ENCODE measurements at regions not wholly inside any gene's neighbourhood (a gene's known extent, or its start where the extent isn't known, plus 50 kb on each side); places are given as distances from the start of the nearest gene placed in this dataset.

DNA sequence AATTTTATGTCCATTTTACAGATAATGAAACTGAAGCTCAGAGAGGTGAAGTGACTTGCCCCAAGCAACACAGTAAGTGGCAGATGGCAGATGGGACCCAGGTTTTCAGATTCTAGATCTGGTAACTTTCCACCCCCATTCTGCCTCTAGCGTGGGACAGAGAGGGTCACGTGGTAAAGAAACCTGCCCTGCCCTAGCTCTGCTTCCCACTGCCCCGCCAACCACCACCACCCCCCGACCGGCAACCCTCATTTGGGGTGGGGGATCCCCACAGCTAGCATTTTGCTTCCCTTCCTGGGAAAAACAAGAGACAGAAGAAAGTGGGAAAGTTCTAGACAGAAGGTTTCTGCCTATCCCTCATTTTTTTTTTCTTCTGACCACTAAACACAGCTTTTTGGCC lies 172.5 kb downstream of the ACTL7B start:
- DNase-seq (ENCODE audit: extremely low spot score, unreplicated experiment): peak; percentile 42
- no peaks in the 10 kb centered on the region for H3K4me1 Mint-ChIP-seq (ENCODE audit: unreplicated experiment)
- no peaks in the 10 kb centered on the region for H3K9me3 Mint-ChIP-seq (ENCODE audit: unreplicated experiment)
- H3K36me3 Mint-ChIP-seq (ENCODE audit: unreplicated experiment): peaks cover 1% of the 10 kb centered on the region
- no peak overlapping the region for H3K4me3 Mint-ChIP-seq (ENCODE audit: unreplicated experiment)
- H3K27ac Mint-ChIP-seq (ENCODE audit: unreplicated experiment): no peak overlapping the region
- H3K27me3 Mint-ChIP-seq (ENCODE audit: unreplicated experiment): peaks cover 15% of the 10 kb centered on the region
- TF ChIP-seq, protein P1, sequence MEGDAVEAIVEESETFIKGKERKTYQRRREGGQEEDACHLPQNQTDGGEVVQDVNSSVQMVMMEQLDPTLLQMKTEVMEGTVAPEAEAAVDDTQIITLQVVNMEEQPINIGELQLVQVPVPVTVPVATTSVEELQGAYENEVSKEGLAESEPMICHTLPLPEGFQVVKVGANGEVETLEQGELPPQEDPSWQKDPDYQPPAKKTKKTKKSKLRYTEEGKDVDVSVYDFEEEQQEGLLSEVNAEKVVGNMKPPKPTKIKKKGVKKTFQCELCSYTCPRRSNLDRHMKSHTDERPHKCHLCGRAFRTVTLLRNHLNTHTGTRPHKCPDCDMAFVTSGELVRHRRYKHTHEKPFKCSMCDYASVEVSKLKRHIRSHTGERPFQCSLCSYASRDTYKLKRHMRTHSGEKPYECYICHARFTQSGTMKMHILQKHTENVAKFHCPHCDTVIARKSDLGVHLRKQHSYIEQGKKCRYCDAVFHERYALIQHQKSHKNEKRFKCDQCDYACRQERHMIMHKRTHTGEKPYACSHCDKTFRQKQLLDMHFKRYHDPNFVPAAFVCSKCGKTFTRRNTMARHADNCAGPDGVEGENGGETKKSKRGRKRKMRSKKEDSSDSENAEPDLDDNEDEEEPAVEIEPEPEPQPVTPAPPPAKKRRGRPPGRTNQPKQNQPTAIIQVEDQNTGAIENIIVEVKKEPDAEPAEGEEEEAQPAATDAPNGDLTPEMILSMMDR (IDR thresholded peaks at IDR 0.05): no peak

DNA sequence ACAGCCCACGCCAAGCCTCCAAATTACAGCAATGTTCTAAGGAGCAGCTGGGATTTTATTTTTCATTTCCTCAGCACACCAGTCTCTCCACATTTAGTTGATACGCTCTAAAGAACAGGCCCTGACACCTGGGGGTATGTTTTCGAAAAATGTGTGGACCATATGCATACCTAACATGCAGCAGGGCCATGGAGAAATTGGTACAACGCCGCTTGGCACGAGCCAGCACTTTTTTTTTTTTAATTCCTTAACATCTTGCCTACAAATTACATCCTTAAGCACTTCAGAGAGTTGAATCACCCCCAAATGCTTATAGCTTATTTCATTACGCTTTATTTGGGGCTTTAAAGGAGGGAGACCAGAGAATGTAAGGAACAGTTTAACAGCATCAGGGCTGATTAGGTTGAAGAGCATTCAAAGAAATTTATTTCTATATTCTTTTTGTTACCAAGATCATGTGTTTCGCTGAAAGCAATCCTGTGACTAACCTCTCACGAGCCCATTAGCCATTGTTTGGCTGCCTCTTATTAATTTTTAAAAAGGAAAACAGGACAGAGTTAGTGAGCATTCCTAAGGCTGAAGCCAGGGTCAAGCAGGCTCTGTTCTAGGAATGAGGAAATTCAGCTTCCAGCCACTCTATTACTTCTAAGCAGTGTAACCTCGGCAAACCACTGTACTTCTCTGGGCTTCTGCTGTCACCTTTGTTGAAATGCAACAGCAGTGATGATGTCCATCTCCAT lies 173.8 kb downstream of the ACTL7B start:
- no peak overlapping the region for H3K4me3 Mint-ChIP-seq (ENCODE audit: unreplicated experiment)
- H3K36me3 Mint-ChIP-seq (ENCODE audit: unreplicated experiment): peaks cover 1% of the 10 kb centered on the region
- H3K4me1 Mint-ChIP-seq (ENCODE audit: unreplicated experiment): no peaks in the 10 kb centered on the region
- H3K27me3 Mint-ChIP-seq (ENCODE audit: unreplicated experiment): peaks cover 19% of the 10 kb centered on the region
- H3K9me3 Mint-ChIP-seq (ENCODE audit: unreplicated experiment): no peaks in the 10 kb centered on the region
- H3K27ac Mint-ChIP-seq (ENCODE audit: unreplicated experiment): no peak overlapping the region
- TF ChIP-seq, protein P1 (IDR thresholded peaks at IDR 0.05): no peak
- DNase-seq (ENCODE audit: extremely low spot score, unreplicated experiment): no peak

DNA sequence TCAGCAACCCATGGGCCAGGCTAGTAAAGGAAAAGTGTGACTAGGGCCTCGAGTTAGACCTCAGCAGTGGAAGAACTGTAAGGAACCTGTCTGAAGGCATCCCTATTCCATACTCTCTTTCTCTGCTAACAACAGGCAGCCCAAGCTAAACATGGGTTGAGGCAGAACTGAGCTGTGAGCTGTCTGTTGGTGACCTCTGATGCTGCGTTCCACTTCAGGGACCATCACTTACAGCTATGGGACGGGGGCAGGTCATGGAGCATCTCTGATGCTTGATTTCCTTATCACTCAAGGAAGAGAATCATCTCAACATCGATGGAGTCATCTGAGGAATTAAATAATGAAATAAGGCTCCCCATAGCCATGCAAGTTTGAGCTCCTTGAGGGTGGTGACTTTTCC lies 174.8 kb downstream of the ACTL7B start:
- no peak overlapping the region for H3K4me3 Mint-ChIP-seq (ENCODE audit: unreplicated experiment)
- peaks cover 1% of the 10 kb centered on the region for H3K36me3 Mint-ChIP-seq (ENCODE audit: unreplicated experiment)
- DNase-seq (ENCODE audit: extremely low spot score, unreplicated experiment): peak; percentile 36
- H3K9me3 Mint-ChIP-seq (ENCODE audit: unreplicated experiment): no peaks in the 10 kb centered on the region
- no peaks in the 10 kb centered on the region for H3K4me1 Mint-ChIP-seq (ENCODE audit: unreplicated experiment)
- peaks cover 19% of the 10 kb centered on the region for H3K27me3 Mint-ChIP-seq (ENCODE audit: unreplicated experiment)
- no peak overlapping the region for H3K27ac Mint-ChIP-seq (ENCODE audit: unreplicated experiment)
- TF ChIP-seq, protein P1 (IDR thresholded peaks at IDR 0.05): no peak

DNA sequence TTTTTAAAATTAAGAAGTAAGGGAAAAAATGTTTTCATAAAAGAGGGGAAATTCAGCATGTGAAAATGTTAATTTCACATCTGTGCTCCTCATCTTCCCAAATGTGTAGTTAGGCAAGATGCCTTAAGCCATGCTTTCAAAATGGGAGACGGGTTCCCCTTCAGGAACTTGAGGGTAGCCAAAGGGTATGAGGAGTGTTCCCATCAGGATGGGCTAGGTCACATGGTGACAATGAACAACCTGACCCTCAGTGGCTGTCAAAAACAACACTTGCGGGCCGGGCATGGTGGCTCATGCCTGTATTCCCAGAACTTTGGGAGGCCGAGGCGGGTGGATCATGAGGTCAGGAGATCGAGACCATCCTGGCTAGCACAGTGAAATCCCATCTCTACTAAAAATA lies 178.0 kb downstream of the ACTL7B start:
- H3K4me3 Mint-ChIP-seq (ENCODE audit: unreplicated experiment): no peak overlapping the region
- H3K27me3 Mint-ChIP-seq (ENCODE audit: unreplicated experiment): peaks cover 15% of the 10 kb centered on the region
- no peak overlapping the region for H3K27ac Mint-ChIP-seq (ENCODE audit: unreplicated experiment)
- no peaks in the 10 kb centered on the region for H3K9me3 Mint-ChIP-seq (ENCODE audit: unreplicated experiment)
- TF ChIP-seq, protein P1 (IDR thresholded peaks at IDR 0.05): no peak
- H3K4me1 Mint-ChIP-seq (ENCODE audit: unreplicated experiment): peaks cover 9% of the 10 kb centered on the region
- DNase-seq (ENCODE audit: extremely low spot score, unreplicated experiment): no peak
- peaks cover 1% of the 10 kb centered on the region for H3K36me3 Mint-ChIP-seq (ENCODE audit: unreplicated experiment)

DNA sequence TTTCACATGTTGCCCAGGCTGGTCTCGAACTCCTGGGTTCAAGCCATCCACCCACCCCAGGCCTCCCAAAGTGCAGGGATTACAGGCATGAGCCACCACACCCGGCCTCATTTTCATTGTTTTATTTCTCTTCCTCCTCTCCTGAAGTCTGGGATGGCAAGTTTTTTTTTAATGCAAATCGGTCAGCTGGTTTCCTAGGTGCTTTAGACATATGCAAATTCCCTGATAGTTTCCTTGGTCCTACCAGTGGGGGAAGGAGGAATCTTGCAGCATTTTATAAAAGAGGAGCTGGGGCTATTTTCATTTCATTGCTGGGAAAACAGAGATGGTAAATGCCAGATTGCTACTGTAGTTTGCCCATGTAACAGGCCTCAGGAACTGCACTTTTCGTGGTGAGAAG lies 179.4 kb downstream of the ACTL7B start:
- Mint-ChIP-seq H3K36me3 (ENCODE audit: unreplicated experiment) (peaks cover 1% of the 10 kb centered on the region), H3K9me3 (ENCODE audit: unreplicated experiment) (no peaks in the 10 kb centered on the region), H3K27ac (ENCODE audit: unreplicated experiment) (no peak overlapping the region), H3K4me1 (ENCODE audit: unreplicated experiment) (peaks cover 22% of the 10 kb centered on the region), H3K27me3 (ENCODE audit: unreplicated experiment) (peaks cover 11% of the 10 kb centered on the region), H3K4me3 (ENCODE audit: unreplicated experiment) (no peak overlapping the region)
- TF ChIP-seq, protein P1 (IDR thresholded peaks at IDR 0.05): no peak
- no peak for DNase-seq (ENCODE audit: extremely low spot score, unreplicated experiment)

All from osteocyte (in vitro differentiated cells).